Heart left ventricle (tissue), 16 donors: ENCODE measurements at regions not wholly inside any gene's neighbourhood (a gene's known extent, or its start where the extent isn't known, plus 50 kb on each side); places are given as distances from the start of the nearest gene placed in this dataset.

Experiments used
- ATAC-seq, 4 donors: fragments of 200-7000 bp; cut with Tn5 transposase; one replicate each; pipeline ENCODE4 v1.9.1; 2020 to 2022; ENCODE audit warnings: moderate library complexity in 4 of 4, mild to moderate bottlenecking in 3 of 4, moderate number of reproducible peaks in 1 of 4
- DNase-seq, 5 donors: peaks; one replicate each; pipeline ENCODE4 v3.0.0-alpha.2; 2020
- H3K27ac ChIP-seq, 12 donors: fragments of 200-600 bp; sonication (generic) in 4 of 12; one replicate each; pipeline versions ENCODE4 v1.5.0 to v1.8.0; 2016 to 2022; ENCODE audit warnings: mild to moderate bottlenecking in 2 of 12
- H3K27me3 ChIP-seq, 9 donors: fragments of 200-600 bp; sonication (generic) in 2 of 9; one replicate each; pipeline versions ENCODE4 v1.5.1 to v1.8.0; 2016 to 2022; ENCODE audit warnings: mild to moderate bottlenecking in 3 of 9
- H3K36me3 ChIP-seq, 9 donors: fragments of 200-600 bp; sonication (generic) in 2 of 9; one replicate each; pipeline versions ENCODE4 v1.5.0 to v1.8.0; 2018 to 2022; ENCODE audit warnings: mild to moderate bottlenecking in 2 of 9
- H3K4me1 ChIP-seq, 12 donors: fragments of 200-600 bp; sonication (generic) in 4 of 12; one replicate each; pipeline versions ENCODE4 v1.5.0 to v1.8.0; 2016 to 2022; ENCODE audit warnings: mild to moderate bottlenecking in 3 of 12
- H3K4me3 ChIP-seq, 12 donors: fragments of 200-600 bp; sonication (generic) in 4 of 12; one replicate each; pipeline versions ENCODE4 v1.5.0 to v1.8.0; 2017 to 2022; ENCODE audit warnings: mild to moderate bottlenecking in 9 of 12, moderate library complexity in 4 of 12
- H3K9me3 ChIP-seq, 12 donors: fragments of 200-600 bp; sonication (generic) in 4 of 12; one replicate each; pipeline versions ENCODE4 v1.5.0 to v1.8.0; 2016 to 2022; ENCODE audit warnings: mild to moderate bottlenecking in 1 of 12
- POLR2A ChIP-seq, 2 donors: fragments of 450-650 bp; IDR thresholded peaks; one replicate each; pipeline ENCODE4 v1.6.1; 2017; ENCODE audit warnings: antibody characterized with exemption in 2 of 2, mild to moderate bottlenecking in 2 of 2, moderate library complexity in 2 of 2
- WGBS, 4 donors: extraction: QIAGEN DNeasy Blood & Tissue Kit in 2 of 4; methylation state at CpG; one replicate each; pipeline versions ENCODE4 v1.1.5 to v1.1.7; 2013 to 2018; 5-methylcytosine and 5-hydroxymethylcytosine counted together
- intact Hi-C, 10 donors: fragments of 100-400 bp; cut with DNase I; formaldehyde crosslinking; loops; one replicate each; pipeline versions ENCODE4 v1.11.1 to v1.14.2; 2022
- TF ChIP-seq, protein P1 (sequence below), 12 donors: fragments of 200-600 bp; sonication (generic) in 4 of 12; IDR thresholded peaks; one replicate each; pipeline versions ENCODE4 v1.5.0 to v1.8.0; 2018 to 2022; ENCODE audit warnings: antibody characterized with exemption in 12 of 12, mild to moderate bottlenecking in 5 of 12
- donor health status: ischemic (EF 13 %, LVEDD 7.1; RV severe dilation, severe dysfunction).
- donor health status: healthy with polysubstance abuse.
- donor health status: DM: no; HTN: yes; CAD: no.
- donor health status: DM: no; HTN: no; CAD: no.
- donor health status: ischemic (EF 25% LVEDD 6.9; RV normal size, moderate dysfunction).
- donor health status: ischemic (EF 25% LVEDD 5.7; RV mildly dilated, moderate dysfunction).
- donor health status: healthy.
- donor health status: DM: yes; HTN: yes; CAD: no.
- donor health status: ischemic (EF 35%, LVEDD 5.7; RV mildly dilated, moderate dysfunction).
- donor health status: nonischemic (EF 11% LVEDD 7.7; RV severe dilation, severe dysfunction).
- donor health status: DM: yes; HTN: yes; CAD: no.
- donor health status: PGD.
- donor health status: ischemic (EF 29% LVEDD 5.4; RV normal size, mild dysfunction).
- donor health status: nonischemic (EF 23%, LVEDD 6.1; RV moderate dilation, normal function).

- intact Hi-C loops, result no loop called here
- Histone ChIP-seq H3K4me1 (no peaks in the 10 kb centered on the region), H3K36me3 (no peaks in the 10 kb centered on the region), H3K27ac (no peak overlapping the region), H3K9me3 (no peaks in the 10 kb centered on the region), H3K27me3 (no peaks in the 10 kb centered on the region), H3K4me3 (no peak overlapping the region)
- no peak for ATAC-seq
- TF ChIP-seq, protein P1, sequence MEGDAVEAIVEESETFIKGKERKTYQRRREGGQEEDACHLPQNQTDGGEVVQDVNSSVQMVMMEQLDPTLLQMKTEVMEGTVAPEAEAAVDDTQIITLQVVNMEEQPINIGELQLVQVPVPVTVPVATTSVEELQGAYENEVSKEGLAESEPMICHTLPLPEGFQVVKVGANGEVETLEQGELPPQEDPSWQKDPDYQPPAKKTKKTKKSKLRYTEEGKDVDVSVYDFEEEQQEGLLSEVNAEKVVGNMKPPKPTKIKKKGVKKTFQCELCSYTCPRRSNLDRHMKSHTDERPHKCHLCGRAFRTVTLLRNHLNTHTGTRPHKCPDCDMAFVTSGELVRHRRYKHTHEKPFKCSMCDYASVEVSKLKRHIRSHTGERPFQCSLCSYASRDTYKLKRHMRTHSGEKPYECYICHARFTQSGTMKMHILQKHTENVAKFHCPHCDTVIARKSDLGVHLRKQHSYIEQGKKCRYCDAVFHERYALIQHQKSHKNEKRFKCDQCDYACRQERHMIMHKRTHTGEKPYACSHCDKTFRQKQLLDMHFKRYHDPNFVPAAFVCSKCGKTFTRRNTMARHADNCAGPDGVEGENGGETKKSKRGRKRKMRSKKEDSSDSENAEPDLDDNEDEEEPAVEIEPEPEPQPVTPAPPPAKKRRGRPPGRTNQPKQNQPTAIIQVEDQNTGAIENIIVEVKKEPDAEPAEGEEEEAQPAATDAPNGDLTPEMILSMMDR (IDR thresholded peaks at IDR 0.05), result no peak
- TF ChIP-seq POLR2A (IDR thresholded peaks at IDR 0.05), result no peak
- 61 to 74% (median 67%) methylated on average over 5 of the region's 5 CpGs for WGBS, 4 donors
- DNase-seq, result no peak
Measured at GRCh38 chr7:24038993-24039392, 245.0 kb upstream of the NPY start.

DNA sequence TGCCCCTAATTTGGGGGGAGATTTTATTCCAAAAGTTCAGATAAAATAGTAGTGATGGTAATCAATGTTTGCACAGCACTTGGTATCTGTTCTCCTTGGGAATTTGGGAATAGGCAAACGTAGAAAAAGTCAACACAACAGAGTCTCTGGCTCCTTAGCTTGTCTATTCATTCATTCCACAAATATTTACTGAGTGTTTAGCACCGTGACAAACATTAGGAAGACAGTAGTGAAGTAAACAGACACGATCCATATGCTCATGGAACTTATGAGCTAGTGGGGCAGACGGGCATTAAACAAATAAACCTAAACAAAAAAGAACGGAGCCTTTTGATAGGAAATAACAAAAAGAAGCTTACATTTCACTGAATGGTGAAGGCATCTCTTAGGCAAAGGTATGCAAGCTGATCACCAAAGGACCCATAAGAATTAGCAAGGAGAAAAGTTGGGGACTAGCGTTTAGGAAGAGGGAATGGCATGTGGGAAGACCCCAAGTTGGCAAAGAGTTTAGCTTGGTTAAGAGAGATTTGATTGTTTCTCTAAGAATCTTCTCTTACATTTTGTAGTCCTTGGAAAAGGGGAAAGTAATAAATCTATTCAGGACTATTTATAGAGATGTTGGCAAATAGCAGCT is 243.9 kb upstream of the NPY start:
- no peak overlapping the region for H3K27ac ChIP-seq
- intact Hi-C loops, result no loop called here
- peaks cover 0 to 7% (median 0%) of the 10 kb centered on the region in 12 donors for H3K9me3 ChIP-seq
- TF ChIP-seq POLR2A (IDR thresholded peaks at IDR 0.05), result no peak
- TF ChIP-seq, protein P1 (IDR thresholded peaks at IDR 0.05), result no peak
- WGBS, 4 donors, result 63 to 69% (median 68%) methylated on average over 6 of the region's 6 CpGs
- no peaks in the 10 kb centered on the region for H3K36me3 ChIP-seq
- DNase-seq, result no peak
- ATAC-seq, result no peak
- no peak overlapping the region for H3K4me3 ChIP-seq
- H3K27me3 ChIP-seq, result no peaks in the 10 kb centered on the region
- H3K4me1 ChIP-seq, result no peaks in the 10 kb centered on the region

- no peaks in the 10 kb centered on the region for H3K27me3 ChIP-seq
- peaks cover 0 to 7% (median 0%) of the 10 kb centered on the region in 12 donors for H3K9me3 ChIP-seq
- H3K27ac ChIP-seq, result no peak overlapping the region
- 78 to 83% (median 81%) methylated on average over 5 of the region's 5 CpGs for WGBS, 4 donors
- H3K4me3 ChIP-seq, result no peak overlapping the region
- no peaks in the 10 kb centered on the region for H3K4me1 ChIP-seq
- TF ChIP-seq, protein P1 (IDR thresholded peaks at IDR 0.05), result no peak
- no peak for TF ChIP-seq POLR2A (IDR thresholded peaks at IDR 0.05)
- no peaks in the 10 kb centered on the region for H3K36me3 ChIP-seq
- DNase-seq (no peak), ATAC-seq (no peak)
- intact Hi-C loops, result no loop called here
Measured at GRCh38 chr7:24042028-24042427, 242.0 kb upstream of the NPY start.

DNA sequence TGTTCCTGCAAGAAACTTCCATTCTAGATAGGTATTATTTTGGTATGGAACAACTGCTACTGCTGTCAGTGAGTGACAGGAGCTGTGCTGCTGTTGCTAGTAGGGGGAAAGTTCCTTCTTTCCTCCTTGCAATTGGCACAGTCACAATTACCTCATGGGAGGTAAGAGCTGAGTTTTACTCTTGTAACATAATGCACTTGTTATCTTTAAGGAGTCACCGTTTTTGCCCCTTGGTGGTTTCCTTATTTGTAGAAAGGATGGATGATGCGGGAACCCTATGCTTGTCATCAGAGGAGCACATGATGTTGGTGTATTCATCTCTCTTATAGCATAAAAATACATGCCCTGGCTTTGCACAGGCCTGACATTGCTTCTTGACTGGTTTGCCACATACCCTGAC is 234.7 kb upstream of the NPY start:
- WGBS, 4 donors, result 63 to 76% (median 68%) methylated on average over 2 of the region's 2 CpGs
- H3K27ac ChIP-seq, result no peak overlapping the region
- TF ChIP-seq, protein P1 (IDR thresholded peaks at IDR 0.05), result no peak
- no peak for TF ChIP-seq POLR2A (IDR thresholded peaks at IDR 0.05)
- peaks cover 0 to 7% (median 0%) of the 10 kb centered on the region in 12 donors for H3K9me3 ChIP-seq
- no peaks in the 10 kb centered on the region for H3K4me1 ChIP-seq
- H3K27me3 ChIP-seq, result no peaks in the 10 kb centered on the region
- intact Hi-C loops, result no loop called here
- no peaks in the 10 kb centered on the region for H3K36me3 ChIP-seq
- ATAC-seq, result no peak
- H3K4me3 ChIP-seq, result no peak overlapping the region
- DNase-seq, result no peak
